Activated B cell treated with CpG ODN at 0.5 μM for 24 hours (primary cell): ENCODE measurements at regions not wholly inside any gene's neighbourhood (a gene's known extent, or its start where the extent isn't known, plus 50 kb on each side); places are given as distances from the start of the nearest gene placed in this dataset.
A peak's percentile ranks its signal among the peaks of the same experiment; 100 is the strongest.

ENCODE experiments used
- ATAC-seq: fragments of 200-7000 bp; cut with Tn5 transposase; one replicate; pipeline ENCODE4 v1.10.0; 2021; ENCODE audit warnings: low read depth, mild to moderate bottlenecking, moderate library complexity
- CTCF ChIA-PET: fragments of 350-600 bp; sonication (Branson Sonifier 250); formaldehyde crosslinking; loops from one replicate; lab custom pipeline; 2021; ENCODE audit warnings: antibody characterized with exemption; lab: Charles Lee
- POLR2A ChIA-PET: fragments of 350-600 bp; sonication (Branson Sonifier 250); formaldehyde crosslinking; loops from one replicate; lab custom pipeline; 2021; ENCODE audit warnings: antibody characterized with exemption; lab: Charles Lee
- DNase-seq: peaks from one replicate; pipeline ENCODE4 v3.0.0; 2022
- H3K27ac Mint-ChIP-seq: one replicate; pipeline ENCODE4 v1.8.0; 2020; ENCODE audit warnings: mixed read lengths
- H3K27me3 Mint-ChIP-seq: one replicate; pipeline ENCODE4 v1.8.0; 2021; ENCODE audit warnings: mixed read lengths
- H3K36me3 Mint-ChIP-seq: one replicate; pipeline ENCODE4 v1.8.0; 2021; ENCODE audit warnings: low read depth, mixed read lengths
- H3K4me1 Mint-ChIP-seq: one replicate; pipeline ENCODE4 v1.8.0; 2021; ENCODE audit warnings: mixed read lengths
- H3K4me3 Mint-ChIP-seq: one replicate; pipeline ENCODE4 v1.8.0; 2020; ENCODE audit warnings: mild to moderate bottlenecking, mixed read lengths
- H3K9me3 Mint-ChIP-seq: one replicate; pipeline ENCODE4 v1.8.0; 2020; ENCODE audit warnings: mixed read lengths
- CTCF ChIP-seq: fragments of 200-600 bp; IDR thresholded peaks from one replicate; pipeline ENCODE4 v1.8.0; 2022; ENCODE audit warnings: antibody characterized with exemption, mild to moderate bottlenecking
- intact Hi-C: fragments of 100-400 bp; cut with micrococcal nuclease; formaldehyde crosslinking; loops from one replicate; pipeline ENCODE4 v1.15.1; 2024

GRCh38 chr15:69668963-69669362 lies 216.3 kb downstream of the RPLP1 start:
- DNase-seq = no peak

GRCh38 chr15:69669446-69669845 lies 216.8 kb downstream of the RPLP1 start:
- no peak for TF ChIP-seq CTCF

More at GRCh38 chr15:69668963-69669362, 216.3 kb downstream of the RPLP1 start:
- ATAC-seq = peak; percentile 18
- H3K9me3 Mint-ChIP-seq = no peaks in the 10 kb centered on the region
- CTCF ChIA-PET = no interaction called here
- peak overlapping the region; percentile 22 for H3K27ac Mint-ChIP-seq
- no peak overlapping the region for H3K4me3 Mint-ChIP-seq
- no peak for TF ChIP-seq CTCF
- H3K27me3 Mint-ChIP-seq = no peaks in the 10 kb centered on the region
- POLR2A ChIA-PET = interaction anchor here (1.4 to 2.2 kb wide), 2 partner anchors 9 to 429 kb away, joined by 5 to 9 read pairs; partner anchors contain the start of gene TLE3
- intact Hi-C loops = loop anchor here (5.0 kb wide), 3 partner anchors 48 to 308 kb away; no protein-coding TSS in a partner anchor
- H3K36me3 Mint-ChIP-seq = no peaks in the 10 kb centered on the region
- H3K4me1 Mint-ChIP-seq = peaks cover 55% of the 10 kb centered on the region

DNA sequence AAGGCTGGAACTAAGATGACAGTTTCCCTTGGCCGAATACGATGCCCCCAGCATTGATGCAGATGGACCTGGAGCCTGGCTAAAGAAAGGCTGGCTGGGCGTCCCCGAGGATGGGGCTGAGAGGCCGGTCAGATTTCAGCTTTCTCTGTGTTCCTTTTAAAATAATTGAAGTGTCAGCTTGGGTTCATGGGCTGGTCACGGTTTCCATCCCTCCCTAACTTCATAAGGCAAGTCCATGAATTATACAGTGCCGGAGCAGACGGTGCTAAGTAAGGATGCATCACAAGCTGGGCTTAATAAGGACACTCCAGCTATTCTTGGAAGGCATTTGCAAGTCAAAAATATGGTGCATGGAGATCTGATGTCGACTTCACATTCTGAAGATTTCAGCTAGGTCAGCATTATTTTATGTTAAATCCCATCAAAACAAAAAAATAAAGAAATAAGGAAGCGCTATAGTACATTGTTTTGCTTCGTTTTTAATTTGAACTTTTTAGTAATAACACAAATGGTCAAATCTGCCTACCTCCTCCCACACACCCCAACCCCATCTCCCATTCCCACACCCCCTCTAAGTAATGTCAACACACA lies 220.8 kb downstream of the RPLP1 start:
- Mint-ChIP-seq H3K27me3 (peaks cover 24% of the 10 kb centered on the region), H3K9me3 (no peaks in the 10 kb centered on the region), H3K36me3 (no peaks in the 10 kb centered on the region), H3K4me3 (no peak overlapping the region), H3K27ac (no peak overlapping the region), H3K4me1 (peaks cover 31% of the 10 kb centered on the region)
- DNase-seq (no peak), ATAC-seq (no peak)
- TF ChIP-seq CTCF = no peak
- POLR2A ChIA-PET = no interaction called here
- intact Hi-C loops = no loop called here
- CTCF ChIA-PET = no interaction called here

More at GRCh38 chr15:69669446-69669845, 216.8 kb downstream of the RPLP1 start:
- ATAC-seq (no peak), DNase-seq (no peak)
- Mint-ChIP-seq H3K36me3 (no peaks in the 10 kb centered on the region), H3K9me3 (no peaks in the 10 kb centered on the region), H3K27me3 (no peaks in the 10 kb centered on the region), H3K4me3 (no peak overlapping the region), H3K27ac (peak overlapping the region; percentile 22), H3K4me1 (peaks cover 55% of the 10 kb centered on the region)
- intact Hi-C loops = loop anchor here (5.0 kb wide), 3 partner anchors 48 to 308 kb away; no protein-coding TSS in a partner anchor
- ChIA-PET CTCF (no interaction called here), POLR2A (interaction anchor here (1.4 kb wide), 1 partner anchor 8 kb away, joined by 5 read pairs; no protein-coding TSS in a partner anchor)

- Mint-ChIP-seq H3K27ac (no peak overlapping the region), H3K36me3 (no peaks in the 10 kb centered on the region), H3K4me1 (peaks cover 25% of the 10 kb centered on the region), H3K27me3 (peaks cover 24% of the 10 kb centered on the region), H3K4me3 (no peak overlapping the region), H3K9me3 (no peaks in the 10 kb centered on the region)
- DNase-seq (no peak), ATAC-seq (no peak)
- CTCF ChIA-PET = no interaction called here
- TF ChIP-seq CTCF = no peak
- intact Hi-C loops = loop anchor here (5.0 kb wide), 1 partner anchor 207 kb away; no protein-coding TSS in a partner anchor
- POLR2A ChIA-PET = interaction anchor here (0.7 kb wide), 2 partner anchors 309 to 836 kb away, joined by 4 to 6 read pairs; no protein-coding TSS in a partner anchor
Observed at GRCh38 chr15:69675731-69676130, 223.1 kb downstream of the RPLP1 start.

DNA sequence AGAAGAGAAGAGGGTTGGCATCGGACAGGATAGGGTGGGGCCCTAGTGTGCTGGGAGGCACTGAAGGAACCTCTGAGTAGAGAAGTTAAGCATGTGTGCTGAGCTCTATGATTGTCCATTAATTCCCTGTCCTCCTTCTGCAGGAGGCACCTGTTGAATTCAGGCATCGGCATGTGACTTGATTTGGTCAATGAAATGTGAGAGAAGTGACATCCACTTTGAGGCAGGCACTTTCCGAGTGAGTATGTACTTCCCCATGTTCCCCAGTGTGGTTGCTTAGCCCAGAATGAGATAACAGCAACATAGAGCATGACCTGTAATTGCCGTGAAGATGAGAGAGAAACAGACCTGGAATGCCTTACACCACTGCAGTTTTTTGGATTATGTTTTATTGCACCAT lies 224.8 kb downstream of the RPLP1 start:
- Mint-ChIP-seq H3K9me3 (peaks cover 2% of the 10 kb centered on the region), H3K4me3 (no peak overlapping the region), H3K27ac (no peak overlapping the region), H3K36me3 (no peaks in the 10 kb centered on the region), H3K4me1 (peaks cover 25% of the 10 kb centered on the region), H3K27me3 (peaks cover 24% of the 10 kb centered on the region)
- DNase-seq (no peak), ATAC-seq (peak; percentile 45)
- CTCF ChIA-PET = no interaction called here
- intact Hi-C loops = loop anchor here (5.0 kb wide), 1 partner anchor 205 kb away; no protein-coding TSS in a partner anchor
- POLR2A ChIA-PET = interaction anchor here (1.2 to 1.5 kb wide), 2 partner anchors 8 to 11 kb away, joined by 5 read pairs; no protein-coding TSS in a partner anchor
- TF ChIP-seq CTCF = no peak
